ENCODE measurements at regions not wholly inside any gene's neighbourhood (a gene's known extent, or its start where the extent isn't known, plus 50 kb on each side); places are given as distances from the start of the nearest gene placed in this dataset.

DNA sequence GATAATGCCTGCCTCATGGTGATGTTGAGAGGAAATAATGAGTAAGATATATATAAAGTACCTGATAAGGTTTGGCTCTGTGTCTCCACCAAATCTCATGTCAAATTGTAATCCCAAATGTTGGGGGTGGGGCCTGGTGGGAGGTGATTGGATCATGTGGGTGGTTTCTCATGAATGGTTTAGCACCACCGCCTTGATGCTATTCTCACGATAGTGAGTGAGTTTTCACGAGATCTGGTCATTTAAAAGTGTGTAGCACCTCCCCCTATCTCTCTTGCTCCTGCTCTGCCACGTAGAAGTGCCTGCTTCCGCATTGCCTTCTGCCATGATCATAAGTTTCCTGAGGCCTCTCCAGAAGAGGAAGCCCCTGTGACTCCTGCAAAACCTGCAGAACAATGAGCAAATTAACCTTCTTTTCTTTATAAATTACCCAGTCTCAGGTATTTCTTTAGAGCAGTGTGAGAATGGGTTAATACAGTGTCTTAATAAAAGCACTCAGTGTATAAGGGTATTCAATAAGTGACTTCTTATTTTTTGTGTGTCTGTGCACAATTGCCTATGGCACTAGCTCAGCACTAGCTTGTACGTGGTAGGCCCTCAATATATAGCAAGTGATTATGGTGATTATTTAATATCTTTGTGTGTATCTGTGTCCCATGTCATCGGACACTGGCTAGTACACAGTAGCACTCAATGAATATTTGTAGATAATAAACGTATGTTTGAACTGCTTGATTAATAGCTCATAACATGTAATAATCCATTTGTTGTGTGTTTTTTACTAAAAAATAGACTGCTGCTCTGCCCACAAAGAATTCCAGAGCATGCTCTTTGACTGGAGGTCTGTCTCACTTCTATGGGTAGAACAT, 138.1 kb upstream of the LMNTD1 start:
- no peak for DNase-seq (ENCODE audit: low read depth, low spot score)
- in situ Hi-C loops (cut with HindIII; ENCODE audit: low sequenced_read_pairs), result no loop called here
- TF ChIP-seq, protein P1, sequence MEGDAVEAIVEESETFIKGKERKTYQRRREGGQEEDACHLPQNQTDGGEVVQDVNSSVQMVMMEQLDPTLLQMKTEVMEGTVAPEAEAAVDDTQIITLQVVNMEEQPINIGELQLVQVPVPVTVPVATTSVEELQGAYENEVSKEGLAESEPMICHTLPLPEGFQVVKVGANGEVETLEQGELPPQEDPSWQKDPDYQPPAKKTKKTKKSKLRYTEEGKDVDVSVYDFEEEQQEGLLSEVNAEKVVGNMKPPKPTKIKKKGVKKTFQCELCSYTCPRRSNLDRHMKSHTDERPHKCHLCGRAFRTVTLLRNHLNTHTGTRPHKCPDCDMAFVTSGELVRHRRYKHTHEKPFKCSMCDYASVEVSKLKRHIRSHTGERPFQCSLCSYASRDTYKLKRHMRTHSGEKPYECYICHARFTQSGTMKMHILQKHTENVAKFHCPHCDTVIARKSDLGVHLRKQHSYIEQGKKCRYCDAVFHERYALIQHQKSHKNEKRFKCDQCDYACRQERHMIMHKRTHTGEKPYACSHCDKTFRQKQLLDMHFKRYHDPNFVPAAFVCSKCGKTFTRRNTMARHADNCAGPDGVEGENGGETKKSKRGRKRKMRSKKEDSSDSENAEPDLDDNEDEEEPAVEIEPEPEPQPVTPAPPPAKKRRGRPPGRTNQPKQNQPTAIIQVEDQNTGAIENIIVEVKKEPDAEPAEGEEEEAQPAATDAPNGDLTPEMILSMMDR (IDR thresholded peaks at IDR 0.05; ENCODE audit: low read depth, low read length), result no peak

DNA sequence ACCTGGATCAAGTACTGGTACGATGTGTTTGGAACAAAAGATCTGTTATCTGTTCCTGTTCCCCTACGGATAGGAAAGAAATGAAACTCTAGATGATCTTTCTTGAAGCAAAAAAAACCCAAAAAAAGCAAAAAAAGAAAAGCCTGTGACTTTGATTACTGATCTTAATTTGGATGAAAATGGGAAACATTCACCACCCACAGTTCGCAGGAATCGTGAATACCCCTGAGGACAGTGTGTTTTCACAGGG, 138.7 kb upstream of the LMNTD1 start:
- in situ Hi-C loops (cut with HindIII; ENCODE audit: low sequenced_read_pairs), result no loop called here
- TF ChIP-seq, protein P1 (IDR thresholded peaks at IDR 0.05; ENCODE audit: low read depth, low read length), result no peak
- DNase-seq (ENCODE audit: low read depth, low spot score), result no peak
- no peak overlapping the region for H3K4me3 ChIP-seq (ENCODE audit: low read depth, low read length)

More for the DNA sequence above, 138.1 kb upstream of the LMNTD1 start:
- no peak overlapping the region for H3K4me3 ChIP-seq (ENCODE audit: low read depth, low read length)

GRCh38 chr12:25692115-25693035, 139.3 kb upstream of the LMNTD1 start:
- in situ Hi-C loops (cut with HindIII; ENCODE audit: low sequenced_read_pairs), result no loop called here
- TF ChIP-seq, protein P1 (IDR thresholded peaks at IDR 0.05; ENCODE audit: low read depth, low read length), result no peak
- no peak overlapping the region for H3K4me3 ChIP-seq (ENCODE audit: low read depth, low read length)
- DNase-seq (ENCODE audit: low read depth, low spot score), result peak; percentile 78

DNA sequence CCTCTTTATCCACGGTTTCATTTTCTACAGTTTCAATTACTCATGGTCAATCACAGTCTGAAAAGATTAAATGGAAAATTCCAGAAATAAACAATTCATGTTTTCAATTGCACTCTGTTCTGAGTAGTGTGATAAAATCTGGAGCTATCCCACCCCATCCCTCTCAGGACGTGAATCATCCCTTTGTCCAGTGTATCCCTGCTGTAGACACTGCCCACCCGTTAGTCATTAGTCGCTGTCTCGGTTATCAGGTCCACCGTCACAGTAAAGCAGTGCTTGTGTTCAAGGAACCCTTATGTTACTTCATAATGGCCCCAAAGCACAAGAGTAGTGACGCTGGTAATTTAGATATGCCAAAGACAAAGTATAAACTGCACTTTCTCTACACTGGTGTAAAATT, 141.0 kb upstream of the LMNTD1 start:
- peak; percentile 54 for DNase-seq (ENCODE audit: low read depth, low spot score)
- TF ChIP-seq, protein P1 (IDR thresholded peaks at IDR 0.05; ENCODE audit: low read depth, low read length), result no peak
- in situ Hi-C loops (cut with HindIII; ENCODE audit: low sequenced_read_pairs), result no loop called here
- H3K4me3 ChIP-seq (ENCODE audit: low read depth, low read length), result no peak overlapping the region

GRCh38 chr12:25695574-25695973, 142.5 kb upstream of the LMNTD1 start:
- TF ChIP-seq, protein P1 (IDR thresholded peaks at IDR 0.05; ENCODE audit: low read depth, low read length), result no peak
- DNase-seq (ENCODE audit: low read depth, low spot score), result no peak
- H3K4me3 ChIP-seq (ENCODE audit: low read depth, low read length), result no peak overlapping the region
- in situ Hi-C loops (cut with HindIII; ENCODE audit: low sequenced_read_pairs), result no loop called here

GRCh38 chr12:25698772-25699171, 145.7 kb upstream of the LMNTD1 start:
- in situ Hi-C loops (cut with HindIII; ENCODE audit: low sequenced_read_pairs), result no loop called here
- H3K4me3 ChIP-seq (ENCODE audit: low read depth, low read length), result no peak overlapping the region
- no peak for DNase-seq (ENCODE audit: low read depth, low spot score)
- TF ChIP-seq, protein P1 (IDR thresholded peaks at IDR 0.05; ENCODE audit: low read depth, low read length), result no peak
